Right atrium auricular region (tissue), 2 donors: ENCODE measurements at regions not wholly inside any gene's neighbourhood (a gene's known extent, or its start where the extent isn't known, plus 50 kb on each side); places are given as distances from the start of the nearest gene placed in this dataset.
"Not testable (repeated sequence)": the region's sequence is repeated elsewhere in the genome, so short reads cannot be mapped to it uniquely, and the experiment has no call there.

Source experiments
- DNase-seq: peaks from one replicate; pipeline ENCODE4 v3.0.0-alpha.2; 2019; ENCODE audit warnings: low spot score
- H3K27ac ChIP-seq, 2 donors: fragments of 200-600 bp; sonication (generic); 1 replicate in 1 of 2; 2 replicates in 1 of 2; pipeline ENCODE4 v1.5.1; 2016 to 2019
- H3K27me3 ChIP-seq, 2 donors: fragments of 200-600 bp; sonication (generic); one replicate each; pipeline versions ENCODE4 v1.5.1 to v1.6.0; 2017 to 2019
- H3K36me3 ChIP-seq: fragments of 200-600 bp; sonication (generic); one replicate; pipeline ENCODE4 v1.5.1; 2016
- H3K4me1 ChIP-seq, 2 donors: fragments of 200-600 bp; sonication (generic); one replicate each; pipeline versions ENCODE4 v1.5.1 to v1.6.0; 2017 to 2019
- H3K4me3 ChIP-seq, 2 donors: fragments of 200-600 bp; sonication (generic); 1 replicate in 1 of 2; 2 replicates in 1 of 2; pipeline ENCODE4 v1.5.1; 2017 to 2019; ENCODE audit warnings: mild to moderate bottlenecking in 1 of 2, moderate library complexity in 1 of 2
- H3K9me3 ChIP-seq, 2 donors: fragments of 200-600 bp; sonication (generic); one replicate each; pipeline ENCODE4 v1.5.1; 2019
- TF ChIP-seq, protein P1 (sequence below), 2 donors: fragments of 200-600 bp; sonication (generic); IDR thresholded peaks; one replicate each; pipeline ENCODE4 v1.5.1; 2019; ENCODE audit warnings: antibody characterized with exemption in 2 of 2

DNA sequence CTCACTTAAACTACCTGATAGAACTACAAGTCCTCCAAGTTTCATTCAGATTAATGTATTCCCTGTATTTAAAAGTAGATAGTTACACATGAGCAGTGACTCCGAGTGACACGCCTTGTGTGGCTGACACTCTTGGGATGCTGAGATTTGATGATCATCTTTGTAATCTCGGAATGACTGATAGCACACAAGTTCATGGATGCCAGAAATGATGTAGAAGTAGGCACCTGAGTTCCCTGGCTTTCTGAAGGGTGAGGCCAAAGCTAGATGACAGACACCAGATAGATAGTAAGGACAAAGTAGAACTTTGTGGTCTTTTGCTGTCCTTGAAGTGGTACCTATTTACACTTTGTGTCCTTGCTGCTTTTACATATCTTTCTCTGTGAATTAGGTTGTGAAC is 491.2 kb downstream of the PCNX1 start:
- Histone ChIP-seq H3K9me3 (no peaks in the 10 kb centered on the region), H3K27ac (no peak overlapping the region), H3K27me3 (no peaks in the 10 kb centered on the region), H3K36me3 (no peaks in the 10 kb centered on the region), H3K4me3 (no peak overlapping the region), H3K4me1 (no peaks in the 10 kb centered on the region)
- no peak for DNase-seq
- TF ChIP-seq, protein P1, sequence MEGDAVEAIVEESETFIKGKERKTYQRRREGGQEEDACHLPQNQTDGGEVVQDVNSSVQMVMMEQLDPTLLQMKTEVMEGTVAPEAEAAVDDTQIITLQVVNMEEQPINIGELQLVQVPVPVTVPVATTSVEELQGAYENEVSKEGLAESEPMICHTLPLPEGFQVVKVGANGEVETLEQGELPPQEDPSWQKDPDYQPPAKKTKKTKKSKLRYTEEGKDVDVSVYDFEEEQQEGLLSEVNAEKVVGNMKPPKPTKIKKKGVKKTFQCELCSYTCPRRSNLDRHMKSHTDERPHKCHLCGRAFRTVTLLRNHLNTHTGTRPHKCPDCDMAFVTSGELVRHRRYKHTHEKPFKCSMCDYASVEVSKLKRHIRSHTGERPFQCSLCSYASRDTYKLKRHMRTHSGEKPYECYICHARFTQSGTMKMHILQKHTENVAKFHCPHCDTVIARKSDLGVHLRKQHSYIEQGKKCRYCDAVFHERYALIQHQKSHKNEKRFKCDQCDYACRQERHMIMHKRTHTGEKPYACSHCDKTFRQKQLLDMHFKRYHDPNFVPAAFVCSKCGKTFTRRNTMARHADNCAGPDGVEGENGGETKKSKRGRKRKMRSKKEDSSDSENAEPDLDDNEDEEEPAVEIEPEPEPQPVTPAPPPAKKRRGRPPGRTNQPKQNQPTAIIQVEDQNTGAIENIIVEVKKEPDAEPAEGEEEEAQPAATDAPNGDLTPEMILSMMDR (IDR thresholded peaks at IDR 0.05), result no peak

DNA sequence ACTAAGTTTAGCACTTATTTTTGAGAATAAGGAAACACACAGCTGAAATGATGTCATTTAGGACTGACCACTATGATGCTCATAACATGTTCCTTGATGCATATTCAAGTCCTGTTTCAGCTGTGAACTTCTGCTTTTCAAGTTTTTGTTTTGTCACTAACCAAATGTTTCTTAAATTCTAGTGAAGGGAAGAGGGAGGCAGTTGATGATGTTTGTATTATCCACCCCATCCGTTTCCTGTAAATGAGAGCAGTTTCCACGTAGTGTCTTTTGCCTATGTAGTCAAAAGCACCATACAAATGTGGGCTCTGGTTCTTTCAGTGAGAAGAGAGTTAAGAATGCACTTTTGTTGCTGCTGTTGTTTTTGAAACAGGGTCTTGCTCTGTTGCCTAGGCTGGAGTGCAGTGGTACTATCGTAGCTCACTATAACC is 491.8 kb downstream of the PCNX1 start:
- H3K27ac ChIP-seq, result no peak overlapping the region
- H3K36me3 ChIP-seq, result no peaks in the 10 kb centered on the region
- TF ChIP-seq, protein P1 (IDR thresholded peaks at IDR 0.05), result no peak
- no peak for DNase-seq
- no peaks in the 10 kb centered on the region for H3K4me1 ChIP-seq
- H3K4me3 ChIP-seq, result no peak overlapping the region
- H3K27me3 ChIP-seq, result no peaks in the 10 kb centered on the region
- H3K9me3 ChIP-seq, result no peaks in the 10 kb centered on the region

DNA sequence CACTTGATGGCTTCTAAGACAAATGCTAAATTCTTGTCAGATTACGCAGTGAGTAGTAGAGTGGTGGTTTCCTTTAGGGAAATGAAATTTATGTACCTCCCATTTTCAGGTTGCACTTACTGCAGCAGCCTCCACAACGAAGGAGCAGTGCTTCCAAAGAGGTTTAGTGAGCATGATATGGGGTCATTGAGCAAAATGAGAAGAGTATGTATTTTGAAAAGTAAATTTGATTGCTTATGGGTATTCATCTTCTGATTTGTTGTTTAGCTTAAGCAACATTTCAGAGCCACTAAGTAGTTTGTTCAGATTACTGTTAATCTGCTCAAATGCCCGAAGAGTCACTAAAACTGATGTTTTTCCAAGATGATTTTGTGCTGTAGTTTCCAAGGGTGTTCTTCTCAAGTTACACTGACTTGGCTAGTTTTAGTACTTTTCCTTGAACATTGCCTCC is 493.6 kb downstream of the PCNX1 start:
- Histone ChIP-seq H3K9me3 (no peaks in the 10 kb centered on the region), H3K27ac (no peak overlapping the region)
- TF ChIP-seq, protein P1 (IDR thresholded peaks at IDR 0.05), result no peak

DNA sequence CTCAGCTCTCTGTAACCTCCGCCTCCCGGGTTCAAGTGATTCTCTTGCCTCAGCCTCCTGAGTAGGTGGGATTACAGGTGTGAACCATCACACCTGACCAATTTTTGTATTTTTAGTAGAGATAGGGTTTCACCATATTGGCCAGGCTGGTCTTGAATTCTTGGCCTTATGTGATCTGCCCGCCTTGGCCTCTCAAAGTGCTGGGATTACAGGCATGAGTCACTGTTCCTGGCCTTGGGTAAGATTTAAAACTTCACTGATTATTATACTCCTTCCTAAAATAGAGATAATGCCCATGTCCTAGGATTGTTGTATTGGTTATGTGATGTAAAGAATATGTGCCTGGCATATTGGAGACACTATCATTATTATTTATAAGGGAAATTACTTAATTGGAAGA is 495.2 kb downstream of the PCNX1 start:
- H3K4me3 ChIP-seq, result not testable (repeated sequence)

More for the DNA sequence above, 493.6 kb downstream of the PCNX1 start:
- Histone ChIP-seq H3K27me3 (no peaks in the 10 kb centered on the region), H3K36me3 (no peaks in the 10 kb centered on the region), H3K4me3 (no peak overlapping the region), H3K4me1 (no peaks in the 10 kb centered on the region)
- DNase-seq, result no peak

DNA sequence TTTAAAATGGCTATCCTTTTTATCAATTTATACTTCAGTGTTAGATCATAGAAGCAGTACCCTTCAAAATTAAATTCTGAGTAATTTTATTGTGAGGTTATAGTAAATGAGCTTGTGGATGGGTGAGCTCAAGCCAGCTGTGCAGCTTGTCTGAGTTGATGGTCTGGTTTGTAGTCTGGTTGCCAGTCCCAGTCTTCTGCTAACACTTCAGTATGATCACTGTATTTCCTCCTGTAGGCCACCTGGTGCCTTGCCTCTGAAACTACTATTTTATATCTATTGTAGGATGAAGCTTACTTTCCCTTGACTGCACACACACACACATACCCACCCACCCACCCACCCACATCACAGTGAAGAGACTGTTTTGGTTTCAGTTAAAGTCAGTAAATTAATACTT is 496.4 kb downstream of the PCNX1 start:
- Histone ChIP-seq H3K36me3 (no peaks in the 10 kb centered on the region), H3K4me3 (no peak overlapping the region), H3K4me1 (no peaks in the 10 kb centered on the region), H3K27ac (no peak overlapping the region), H3K27me3 (no peaks in the 10 kb centered on the region), H3K9me3 (no peaks in the 10 kb centered on the region)
- TF ChIP-seq, protein P1 (IDR thresholded peaks at IDR 0.05), result no peak
- DNase-seq, result no peak

More for the DNA sequence above, 495.2 kb downstream of the PCNX1 start:
- not testable (repeated sequence) for H3K4me1 ChIP-seq, DNase-seq, H3K9me3 ChIP-seq, H3K36me3 ChIP-seq, H3K27me3 ChIP-seq, H3K27ac ChIP-seq

DNA sequence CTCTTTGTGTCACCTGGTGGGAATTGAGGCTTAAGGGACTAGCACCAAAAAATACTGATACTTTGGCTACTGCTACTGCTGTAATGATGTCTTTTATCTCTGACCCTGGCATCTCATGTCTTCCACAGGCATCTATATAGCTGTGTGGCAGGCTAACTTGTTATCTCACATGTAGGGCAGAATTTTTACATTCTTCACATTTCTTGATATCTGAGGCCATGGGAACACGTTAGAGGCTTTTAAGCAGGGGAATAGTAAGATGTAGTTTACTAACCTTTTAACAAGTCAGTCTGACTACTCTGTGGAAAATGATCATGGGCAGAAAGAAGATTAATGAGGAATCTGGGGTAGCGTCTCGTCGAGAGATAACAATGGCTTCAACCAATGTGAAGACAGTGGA is 498.4 kb downstream of the PCNX1 start:
- no peaks in the 10 kb centered on the region for H3K9me3 ChIP-seq
- TF ChIP-seq, protein P1 (IDR thresholded peaks at IDR 0.05), result no peak
- DNase-seq, result no peak
- no peak overlapping the region for H3K4me3 ChIP-seq
- H3K27me3 ChIP-seq, result no peaks in the 10 kb centered on the region
- no peak overlapping the region for H3K27ac ChIP-seq
- no peaks in the 10 kb centered on the region for H3K36me3 ChIP-seq
- no peaks in the 10 kb centered on the region for H3K4me1 ChIP-seq
